ENCODE measurements at regions not wholly inside any gene's neighbourhood (a gene's known extent, or its start where the extent isn't known, plus 50 kb on each side); places are given as distances from the start of the nearest gene placed in this dataset.

GRCh38 chr13:90070362-90070761 lies 1277.1 kb upstream of the MIR17HG start:
- no peaks in the 10 kb centered on the region for H3K4me1 ChIP-seq (ENCODE audit: control insufficient read depth, insufficient read depth, low read length)
- no peaks in the 10 kb centered on the region for H3K36me3 ChIP-seq (ENCODE audit: control insufficient read depth in 2 of 2, insufficient read depth in 1 of 2, low read length in 2 of 2)
- ChIA-PET POLR2A (no interaction called here), CTCF (interaction anchor here (0.7 kb wide), 1 partner anchor 622 kb away, joined by 3 read pairs; no protein-coding TSS in a partner anchor)
- no peak overlapping the region for H3K27ac ChIP-seq (ENCODE audit: extremely low read depth, low read depth, low read length)
- no peaks in the 10 kb centered on the region for H3K9me3 ChIP-seq (ENCODE audit: control insufficient read depth, insufficient read depth, low read depth, low read length)
- no peak for TF ChIP-seq ZSCAN16 (tag by site-specific recombination; IDR thresholded peaks at IDR 0.05)
- no peak for TF ChIP-seq ZNF544 (tag by site-specific recombination; IDR thresholded peaks at IDR 0.05)
- no peak for TF ChIP-seq ZNF19 (tag by site-specific recombination; IDR thresholded peaks at IDR 0.05; ENCODE audit: low read depth)
- TF ChIP-seq ZNF571 (tag by site-specific recombination; IDR thresholded peaks at IDR 0.05), result no peak
- no peak for TF ChIP-seq ZNF155 (tag by site-specific recombination; IDR thresholded peaks at IDR 0.05)
- TF ChIP-seq HOXD13 (CRISPR knock-in tag; IDR thresholded peaks at IDR 0.05; ENCODE audit: borderline replicate concordance), result no peak
- no peak for TF ChIP-seq ZNF426 (tag by site-specific recombination; IDR thresholded peaks at IDR 0.05)
- TF ChIP-seq ZNF791 (tag by site-specific recombination; IDR thresholded peaks at IDR 0.05), result no peak
- TF ChIP-seq OSR2 (tag by site-specific recombination; IDR thresholded peaks at IDR 0.05), result no peak
- no peak for TF ChIP-seq ZNF473 (tag by site-specific recombination; IDR thresholded peaks at IDR 0.05)
- TF ChIP-seq ZNF239 (tag by site-specific recombination; IDR thresholded peaks at IDR 0.05), result no peak
- no peak for TF ChIP-seq ZNF174 (tag by site-specific recombination; IDR thresholded peaks at IDR 0.05)
- TF ChIP-seq ZNF16 (tag by site-specific recombination; IDR thresholded peaks at IDR 0.05; ENCODE audit: low read depth), result no peak
- TF ChIP-seq ZSCAN30 (tag by site-specific recombination; IDR thresholded peaks at IDR 0.05), result no peak
- TF ChIP-seq ZBTB44 (tag by site-specific recombination; IDR thresholded peaks at IDR 0.05), result no peak
- no peak for TF ChIP-seq ZNF549 (tag by site-specific recombination; IDR thresholded peaks at IDR 0.05)
- no peak for TF ChIP-seq ZNF292 (tag by site-specific recombination; IDR thresholded peaks at IDR 0.05; ENCODE audit: borderline replicate concordance, low read depth)
- no peak for TF ChIP-seq ZNF777 (tag by site-specific recombination; IDR thresholded peaks at IDR 0.05; ENCODE audit: borderline replicate concordance)
- TF ChIP-seq ZBTB48 (tag by site-specific recombination; IDR thresholded peaks at IDR 0.05), result no peak
- TF ChIP-seq ZSCAN5A (tag by site-specific recombination; IDR thresholded peaks at IDR 0.05), result no peak
- no peak overlapping the region for H3K4me3 ChIP-seq (ENCODE audit: low read depth, low read length)

GRCh38 chr13:90070837-90071525 lies 1276.5 kb upstream of the MIR17HG start:
- no peaks in the 10 kb centered on the region for H3K36me3 ChIP-seq (ENCODE audit: control insufficient read depth in 2 of 2, insufficient read depth in 1 of 2, low read length in 2 of 2)
- ChIA-PET POLR2A (no interaction called here), CTCF (interaction anchor here (0.7 kb wide), 1 partner anchor 621 kb away, joined by 3 read pairs; no protein-coding TSS in a partner anchor)
- no peaks in the 10 kb centered on the region for H3K4me1 ChIP-seq (ENCODE audit: control insufficient read depth, insufficient read depth, low read length)
- H3K27ac ChIP-seq (ENCODE audit: extremely low read depth, low read depth, low read length), result no peak overlapping the region
- H3K4me3 ChIP-seq (ENCODE audit: low read depth, low read length), result no peak overlapping the region
- H3K9me3 ChIP-seq (ENCODE audit: control insufficient read depth, insufficient read depth, low read depth, low read length), result no peaks in the 10 kb centered on the region
- TF ChIP-seq FEZF1 (tag by site-specific recombination; IDR thresholded peaks at IDR 0.05), result no peak
- TF ChIP-seq ZNF280D (tag by site-specific recombination; IDR thresholded peaks at IDR 0.05), result no peak
- TF ChIP-seq ZNF341 (tag by site-specific recombination; IDR thresholded peaks at IDR 0.05; ENCODE audit: low read depth), result no peak
- no peak for TF ChIP-seq ZNF157 (tag by site-specific recombination; IDR thresholded peaks at IDR 0.05)
- TF ChIP-seq ZNF596 (tag by site-specific recombination; IDR thresholded peaks at IDR 0.05), result no peak
- no peak for TF ChIP-seq ZNF335 (tag by site-specific recombination; conservative IDR thresholded peaks at IDR 0.05)
- TF ChIP-seq ZNF2 (tag by site-specific recombination; IDR thresholded peaks at IDR 0.05), result no peak
- TF ChIP-seq ZNF148 (tag by site-specific recombination; IDR thresholded peaks at IDR 0.05; ENCODE audit: borderline replicate concordance), result no peak

Data from HEK293 (cell line).